ENCODE measurements at regions not wholly inside any gene's neighbourhood (a gene's known extent, or its start where the extent isn't known, plus 50 kb on each side); places are given as distances from the start of the nearest gene placed in this dataset.
"Not testable (repeated sequence)": the region's sequence is repeated elsewhere in the genome, so short reads cannot be mapped to it uniquely, and the experiment has no call there.

- no peak for FAIRE-seq
Observed at GRCh38 chr2:129794540-129794939, 184.9 kb upstream of the RAB6C start.

GRCh38 chr2:129796225-129796624 is 183.2 kb upstream of the RAB6C start:
- FAIRE-seq: no peak

- FAIRE-seq: no peak
Observed at GRCh38 chr2:129796801-129797488, 182.5 kb upstream of the RAB6C start.

GRCh38 chr2:129797489-129798300 is 181.8 kb upstream of the RAB6C start:
- FAIRE-seq: no peak

- no peak for FAIRE-seq
Observed at GRCh38 chr2:129798301-129798581, 181.2 kb upstream of the RAB6C start.

GRCh38 chr2:129798626-129799025 is 180.8 kb upstream of the RAB6C start:
- FAIRE-seq: no peak

GRCh38 chr2:129799036-129799958 is 180.2 kb upstream of the RAB6C start:
- FAIRE-seq: no peak

GRCh38 chr2:129800285-129800684 is 179.2 kb upstream of the RAB6C start:
- FAIRE-seq: no peak

- FAIRE-seq: no peak
Observed at GRCh38 chr2:129800686-129801085, 178.8 kb upstream of the RAB6C start.

- FAIRE-seq: no peak
Observed at GRCh38 chr2:129801575-129801974, 177.9 kb upstream of the RAB6C start.

GRCh38 chr2:129802290-129802689 is 177.2 kb upstream of the RAB6C start:
- no peak for FAIRE-seq

- no peak for FAIRE-seq
Observed at GRCh38 chr2:129803032-129803431, 176.4 kb upstream of the RAB6C start.

GRCh38 chr2:129803871-129804270 is 175.6 kb upstream of the RAB6C start:
- no peak for FAIRE-seq

GRCh38 chr2:129805899-129806298 is 173.6 kb upstream of the RAB6C start:
- FAIRE-seq: no peak

GRCh38 chr2:129806317-129806716 is 173.1 kb upstream of the RAB6C start:
- no peak for FAIRE-seq

GRCh38 chr2:129806990-129807389 is 172.5 kb upstream of the RAB6C start:
- FAIRE-seq: no peak

GRCh38 chr2:129807642-129808338 is 171.7 kb upstream of the RAB6C start:
- FAIRE-seq: not testable (repeated sequence)

- peak; percentile 39 for FAIRE-seq
Observed at GRCh38 chr2:129810521-129810920, 168.9 kb upstream of the RAB6C start.

- FAIRE-seq: no peak
Observed at GRCh38 chr2:129812071-129812470, 167.4 kb upstream of the RAB6C start.

- FAIRE-seq: no peak
Observed at GRCh38 chr2:129812654-129813053, 166.8 kb upstream of the RAB6C start.

GRCh38 chr2:129813404-129813803 is 166.1 kb upstream of the RAB6C start:
- no peak for FAIRE-seq

GRCh38 chr2:129816813-129817574 is 162.5 kb upstream of the RAB6C start:
- no peak for FAIRE-seq

Data from endometrium (tissue), 2 donors.